Cerebellar nuclear complex (tissue), 1 donor: ENCODE measurements at regions not wholly inside any gene's neighbourhood (a gene's known extent, or its start where the extent isn't known, plus 50 kb on each side); places are given as distances from the start of the nearest gene placed in this dataset.
"Not testable (repeated sequence)": the region's sequence is repeated elsewhere in the genome, so short reads cannot be mapped to it uniquely, and the experiment has no call there.

Experiments
- DNase-seq, 2 experiments: peaks; one replicate each; lab custom pipeline; 2025; lab: John Stamatoyannopoulos, UW

DNA sequence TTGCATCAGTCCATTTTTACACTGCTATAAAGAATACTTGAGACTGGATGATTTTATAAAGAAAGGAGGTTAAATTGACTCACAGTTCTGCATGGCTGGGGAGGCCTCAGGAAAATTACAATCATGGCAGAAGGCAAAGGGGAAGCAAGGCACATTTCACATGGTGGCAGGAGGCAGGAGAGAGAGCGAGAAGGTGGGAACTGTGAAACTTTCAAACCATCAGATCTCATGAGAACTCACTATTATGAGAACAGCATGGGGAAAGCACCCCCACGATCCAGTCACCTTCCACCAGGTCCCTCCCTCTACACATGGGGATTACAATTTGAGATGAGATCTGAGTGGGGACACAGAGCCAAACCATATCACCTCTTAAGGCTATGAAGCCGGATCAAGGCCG lies 441.0 kb upstream of the CBLB start:
- not testable (repeated sequence) for DNase-seq

DNA sequence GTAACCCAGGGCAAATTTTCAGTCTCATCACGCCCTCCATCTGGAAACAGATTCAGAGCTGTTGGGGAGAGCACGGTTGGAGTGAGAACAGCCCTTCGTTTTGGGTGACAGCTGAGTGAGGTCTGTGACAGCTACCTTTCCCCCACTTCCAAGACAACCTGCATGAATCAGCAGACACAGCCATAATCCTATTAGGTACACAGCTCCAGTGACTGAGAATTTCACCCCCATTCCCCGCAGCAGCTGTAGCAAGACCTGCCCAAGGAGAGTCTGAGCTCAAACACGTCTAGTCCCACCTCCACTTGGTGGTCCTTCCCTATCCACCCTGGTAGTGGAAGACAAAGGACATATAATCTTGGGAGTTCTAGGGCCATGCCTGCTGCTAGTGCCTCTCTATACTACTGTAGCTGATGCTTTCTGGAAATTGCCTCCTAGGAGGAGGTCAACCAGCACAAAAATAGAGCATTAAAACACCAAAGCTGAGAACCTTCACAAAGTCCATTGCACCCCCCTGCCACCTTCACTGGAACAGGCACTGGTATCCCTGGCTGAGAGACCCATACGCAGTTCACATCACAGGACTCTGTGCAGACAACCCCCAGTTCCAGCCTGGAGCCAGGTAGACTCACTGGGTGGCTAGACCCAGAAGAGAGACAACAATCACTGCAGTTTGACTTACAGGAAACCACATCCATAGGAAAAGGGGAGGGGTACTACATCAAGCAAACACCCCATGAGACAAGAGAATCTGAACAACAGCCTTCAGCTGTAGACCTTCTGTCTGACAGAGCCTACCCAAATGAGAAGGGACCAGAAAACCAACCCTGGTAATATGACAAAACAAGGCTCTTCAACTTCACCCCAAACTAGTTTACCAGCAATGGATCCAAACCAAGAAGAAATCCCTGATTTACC lies 448.6 kb upstream of the CBLB start:
- DNase-seq = no peak

GRCh38 chr3:106321438-106321837 lies 452.6 kb upstream of the CBLB start:
- DNase-seq = not testable (repeated sequence)

DNA sequence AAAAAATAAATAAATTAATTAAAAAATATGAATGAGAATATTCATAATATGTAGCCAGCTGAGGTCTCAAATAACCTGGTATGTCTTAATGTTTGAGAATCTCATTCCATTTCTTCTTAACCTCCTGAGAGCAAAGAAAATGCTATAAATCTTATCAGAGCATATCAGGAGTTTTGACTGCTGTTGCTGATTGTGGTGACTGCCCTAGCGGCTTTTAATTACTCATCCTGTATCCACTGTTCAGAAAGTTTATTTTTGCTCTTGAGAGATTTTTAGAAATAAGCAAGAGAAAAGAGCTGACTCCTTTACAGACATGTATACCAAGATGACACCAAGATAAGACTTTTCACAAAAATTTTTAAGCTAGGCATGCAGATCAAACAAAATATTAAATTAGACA lies 454.8 kb upstream of the CBLB start:
- DNase-seq = no peak

DNA sequence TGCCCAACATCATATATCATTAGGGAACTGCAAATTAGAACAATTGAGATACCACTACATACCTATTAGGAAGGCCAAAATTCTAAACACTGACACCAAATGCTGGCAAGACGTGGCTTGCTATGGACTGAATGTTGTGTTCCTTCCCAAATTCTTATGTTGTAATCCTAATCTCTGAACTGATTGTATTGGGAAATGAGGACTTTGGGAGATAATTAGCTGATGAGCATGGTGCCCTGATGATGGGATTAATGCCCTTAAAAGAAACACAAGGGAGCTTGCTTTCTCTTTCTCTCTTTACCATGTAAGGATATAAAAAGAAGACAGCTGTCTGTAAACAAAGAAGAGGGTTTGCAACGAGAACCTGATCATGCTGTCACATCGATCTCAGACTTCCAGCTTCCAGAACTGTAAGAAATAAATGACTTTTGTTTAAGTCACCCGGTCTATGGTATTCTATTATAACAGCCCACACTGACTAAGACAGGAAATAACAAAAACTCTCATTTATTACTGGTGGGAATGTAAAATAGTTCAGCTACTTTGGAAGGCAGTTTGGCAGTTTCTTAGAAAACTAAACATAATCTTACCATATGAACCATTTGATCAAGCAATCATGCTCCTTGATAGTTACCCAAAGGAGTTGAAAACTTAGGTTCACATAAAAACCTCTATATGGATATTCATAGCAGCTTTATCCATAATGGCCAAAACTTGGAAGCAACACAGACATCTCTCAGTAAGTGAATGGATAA lies 458.3 kb upstream of the CBLB start:
- no peak for DNase-seq

DNA sequence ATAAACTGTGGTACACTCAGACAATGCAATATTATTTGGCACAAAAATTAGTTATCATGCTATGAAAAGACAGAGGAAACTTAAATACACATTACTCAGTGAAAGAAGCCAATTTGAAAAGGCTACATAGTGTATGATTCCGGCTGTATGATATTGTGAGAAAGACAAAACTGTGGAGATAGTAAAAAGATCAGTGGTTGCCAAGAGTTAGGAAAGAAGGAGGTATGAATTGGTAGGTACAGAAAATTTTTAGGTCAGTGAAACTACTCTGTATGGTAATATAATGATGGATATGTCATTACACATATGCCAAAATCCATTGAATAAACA lies 458.8 kb upstream of the CBLB start:
- no peak for DNase-seq

DNA sequence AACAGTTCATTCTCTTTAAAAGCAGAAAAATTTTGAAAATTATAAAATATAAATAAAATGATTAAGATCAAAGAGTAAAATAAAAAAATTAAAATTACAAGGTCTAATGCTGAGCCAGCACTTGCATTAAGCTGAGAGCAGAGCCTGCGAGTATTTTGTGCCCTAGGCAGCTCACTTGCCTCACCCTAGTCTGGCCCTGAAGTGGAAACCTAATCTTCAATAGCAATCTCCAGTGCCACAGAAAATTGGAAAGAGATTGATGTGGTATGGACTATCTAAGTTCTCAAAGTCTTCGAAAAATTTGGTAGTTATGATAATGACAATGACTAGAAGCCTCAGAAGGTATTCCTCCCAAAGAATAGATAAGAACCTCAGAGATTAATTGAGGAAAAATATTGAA lies 459.4 kb upstream of the CBLB start:
- no peak for DNase-seq

DNA sequence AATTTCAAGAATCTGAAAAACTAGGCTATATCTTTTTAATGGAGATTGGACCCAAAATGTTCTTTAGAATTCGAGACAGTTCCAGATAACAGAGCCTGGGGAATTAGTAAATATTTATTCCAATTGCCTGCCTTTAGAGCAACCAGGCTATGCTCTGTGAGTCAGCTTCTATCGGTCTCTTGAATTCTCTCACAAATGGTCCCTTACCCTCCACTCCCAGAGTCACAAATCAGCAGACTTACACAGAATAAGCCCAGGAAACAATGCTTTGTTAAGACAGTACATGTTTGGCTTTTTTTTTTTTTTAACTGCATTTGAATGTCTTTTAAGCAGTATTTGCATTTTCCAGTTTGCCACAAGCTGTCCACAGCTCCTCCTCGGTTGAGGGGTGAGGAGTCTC lies 460.7 kb upstream of the CBLB start:
- no peak for DNase-seq

DNA sequence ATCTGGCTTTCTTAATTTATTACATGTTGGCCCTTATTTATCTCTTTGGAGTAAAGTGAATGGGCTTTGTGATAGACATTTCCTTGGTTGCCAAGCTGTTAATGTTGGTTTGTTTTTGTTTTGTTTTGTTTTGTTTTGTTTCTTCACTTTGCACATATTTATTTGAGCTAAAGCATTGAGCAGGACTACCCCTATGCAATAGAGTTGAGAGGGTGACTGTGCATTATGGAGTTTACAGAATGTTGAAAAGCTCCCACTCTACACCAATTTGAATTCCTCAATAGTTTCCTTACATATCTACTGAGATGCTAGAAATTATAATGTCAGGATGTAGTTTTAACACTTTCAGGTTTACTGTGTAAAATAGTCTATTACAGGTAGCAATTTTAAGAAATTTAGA lies 462.8 kb upstream of the CBLB start:
- no peak for DNase-seq

DNA sequence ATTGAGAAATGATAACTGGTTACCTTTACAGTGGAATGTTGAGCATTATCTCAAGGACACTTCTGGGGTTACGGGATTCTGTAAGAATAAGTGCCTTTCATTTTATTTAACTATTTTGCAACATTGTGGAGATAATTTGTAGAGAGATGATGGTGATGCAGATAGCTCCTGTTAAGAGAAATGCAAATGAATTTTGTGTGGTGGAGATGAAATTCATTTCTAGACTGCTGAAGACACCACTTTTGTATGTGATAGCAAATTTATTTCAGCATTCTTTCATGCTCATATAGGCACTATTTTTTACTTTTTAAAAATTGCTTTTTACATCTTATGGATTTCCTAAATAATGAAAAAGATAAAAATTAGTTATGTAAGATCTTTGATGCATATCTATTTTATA lies 463.3 kb upstream of the CBLB start:
- DNase-seq = no peak

DNA sequence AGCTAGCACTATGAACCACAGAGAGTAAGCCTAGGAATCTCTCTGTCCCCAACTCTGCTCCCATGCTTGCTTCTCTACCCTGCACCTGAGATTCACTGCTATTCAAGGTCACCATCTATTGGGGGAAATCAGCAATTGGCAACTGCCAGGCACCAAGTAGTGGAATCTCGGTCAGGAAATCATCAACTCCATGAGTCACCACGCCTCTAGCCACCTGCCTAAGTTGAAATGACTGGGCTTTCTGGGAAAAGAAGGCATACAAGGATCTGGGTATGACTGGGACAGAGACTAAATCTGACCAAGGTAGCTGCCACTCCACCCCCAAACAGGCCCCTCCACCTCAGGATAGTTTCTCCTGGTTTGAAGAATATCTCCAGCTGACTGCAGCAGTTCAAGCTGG lies 464.1 kb upstream of the CBLB start:
- no peak for DNase-seq

- no peak for DNase-seq
Measured at GRCh38 chr3:106333911-106334618, 465.3 kb upstream of the CBLB start.

GRCh38 chr3:106336619-106337018 lies 467.8 kb upstream of the CBLB start:
- no peak for DNase-seq

- no peak for DNase-seq
Measured at GRCh38 chr3:106337116-106337515, 468.3 kb upstream of the CBLB start.

DNA sequence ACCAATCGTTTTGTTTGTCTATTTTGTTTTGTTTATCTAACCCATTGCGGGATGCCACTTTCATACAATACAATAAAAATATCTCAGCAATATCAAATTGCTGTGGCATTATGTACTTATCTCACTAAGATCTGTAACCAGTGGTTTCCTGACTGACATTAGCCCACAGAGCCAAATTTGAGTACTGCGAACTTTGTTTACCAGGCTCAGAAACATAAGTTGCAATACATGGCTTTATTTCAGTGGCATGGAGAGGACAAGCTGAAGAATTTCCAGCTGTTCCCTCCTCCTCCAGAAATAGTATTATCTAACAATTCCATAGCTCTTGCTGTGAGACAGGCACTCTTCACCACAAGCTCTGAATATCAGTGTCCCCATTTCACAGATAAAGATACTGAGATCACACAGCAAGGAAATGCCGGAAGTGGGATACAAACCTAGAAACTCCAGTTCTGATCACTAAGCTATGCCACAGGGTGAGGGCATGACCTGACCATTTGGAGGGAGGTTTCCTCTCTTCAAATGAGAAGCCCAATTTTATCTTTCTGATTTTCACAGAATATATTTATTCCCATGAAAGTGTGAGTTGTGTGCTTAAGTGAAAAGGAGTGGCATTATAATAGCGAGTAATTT lies 469.9 kb upstream of the CBLB start:
- no peak for DNase-seq

GRCh38 chr3:106339551-106339950 lies 470.7 kb upstream of the CBLB start:
- DNase-seq = no peak

DNA sequence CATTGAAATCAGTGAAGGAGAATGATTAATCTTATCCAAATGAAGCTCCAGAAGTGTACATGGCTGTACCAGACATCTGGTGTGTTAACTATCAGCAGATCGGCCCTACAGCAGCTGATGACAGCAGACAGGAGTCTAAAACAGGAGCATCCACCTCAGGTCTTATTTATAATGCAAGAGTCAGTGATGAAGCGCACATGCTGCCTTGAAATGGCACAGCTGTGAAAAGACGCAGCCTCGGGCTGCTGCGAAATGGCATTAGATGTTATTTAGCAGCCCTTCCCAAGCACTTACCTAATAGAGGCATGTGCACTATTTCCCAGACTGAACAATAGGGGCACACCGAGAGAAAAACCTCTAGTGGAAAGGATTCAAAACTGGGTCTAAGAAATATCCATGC lies 472.3 kb upstream of the CBLB start:
- DNase-seq = no peak

DNA sequence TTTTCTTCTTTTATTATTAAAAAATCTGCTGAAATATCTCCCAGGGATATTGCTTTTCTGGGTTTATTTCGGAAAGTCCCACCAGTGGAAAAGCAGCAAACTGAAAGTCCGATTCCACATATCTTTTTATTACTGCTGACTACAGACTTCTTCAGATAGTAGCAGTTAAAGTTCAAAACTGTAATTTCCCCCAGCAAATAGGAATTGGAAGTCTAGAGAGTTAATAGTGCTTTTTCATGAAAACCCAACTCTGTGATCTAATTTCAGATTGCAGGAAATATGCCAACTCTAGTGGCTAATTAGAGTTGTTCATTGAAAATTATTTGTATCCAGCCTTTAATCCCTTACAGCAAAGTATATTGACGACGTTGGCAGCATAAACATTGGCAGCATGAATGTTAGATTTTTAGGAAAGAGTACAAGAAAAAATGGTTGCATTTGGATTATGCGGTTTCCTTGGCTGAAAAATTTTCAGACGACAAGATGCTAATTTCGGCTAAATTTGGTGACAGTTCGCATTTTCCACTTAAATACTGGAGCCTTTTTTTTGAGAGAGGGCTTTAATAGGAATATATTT lies 472.9 kb upstream of the CBLB start:
- no peak for DNase-seq

DNA sequence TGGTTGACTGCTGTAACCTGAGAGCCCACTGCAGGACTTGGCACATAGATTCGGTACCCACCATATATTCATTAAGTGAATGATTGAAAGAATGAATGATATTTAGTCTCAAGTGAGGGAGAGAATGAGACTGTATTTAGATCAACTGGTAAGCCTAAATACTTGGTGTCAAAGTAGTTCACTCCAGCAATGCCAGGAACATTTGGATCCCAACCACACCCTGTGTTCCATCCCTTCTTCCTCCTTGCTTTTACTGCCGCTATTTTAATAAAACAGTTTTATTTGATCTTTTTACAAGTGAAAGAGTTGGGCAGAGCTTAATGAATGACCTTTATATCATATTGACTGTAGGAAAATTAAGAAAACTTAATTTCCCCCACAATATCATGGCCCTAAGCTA lies 473.6 kb upstream of the CBLB start:
- no peak for DNase-seq

DNA sequence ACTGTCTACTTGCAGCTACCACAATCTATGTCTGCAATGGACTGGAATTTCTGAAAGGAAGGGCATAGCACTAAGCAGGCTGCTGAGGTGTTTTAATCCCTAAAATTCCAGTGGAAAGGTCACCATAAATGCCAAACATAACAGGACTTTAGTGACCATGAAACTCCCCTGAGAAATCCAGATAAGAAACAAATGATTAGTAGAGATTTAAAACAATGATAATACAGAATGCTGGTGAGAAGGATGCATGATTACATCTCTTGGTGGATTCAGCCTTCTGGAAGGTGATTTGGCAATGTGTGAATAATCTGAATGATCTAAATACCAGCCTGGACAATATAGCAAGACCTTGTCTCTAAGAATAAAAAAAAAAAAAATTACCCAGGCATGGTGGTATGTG lies 475.0 kb upstream of the CBLB start:
- DNase-seq = no peak

GRCh38 chr3:106345353-106346027 lies 476.7 kb upstream of the CBLB start:
- no peak for DNase-seq
